ENCODE measurements at regions not wholly inside any gene's neighbourhood (a gene's known extent, or its start where the extent isn't known, plus 50 kb on each side); places are given as distances from the start of the nearest gene placed in this dataset.

GRCh38 chr1:112060261-112060660 lies 70.8 kb upstream of the KCND3 start:
- TF ChIP-seq CTCF (IDR thresholded peaks at IDR 0.05), result no peak
- no peak for TF ChIP-seq POLR2A (IDR thresholded peaks at IDR 0.05)
- no peak for TF ChIP-seq POLR2AphosphoS5 (IDR thresholded peaks at IDR 0.05)

Measured in prostate gland (tissue), 2 donors.